ENCODE measurements at regions not wholly inside any gene's neighbourhood (a gene's known extent, or its start where the extent isn't known, plus 50 kb on each side); places are given as distances from the start of the nearest gene placed in this dataset.

DNA sequence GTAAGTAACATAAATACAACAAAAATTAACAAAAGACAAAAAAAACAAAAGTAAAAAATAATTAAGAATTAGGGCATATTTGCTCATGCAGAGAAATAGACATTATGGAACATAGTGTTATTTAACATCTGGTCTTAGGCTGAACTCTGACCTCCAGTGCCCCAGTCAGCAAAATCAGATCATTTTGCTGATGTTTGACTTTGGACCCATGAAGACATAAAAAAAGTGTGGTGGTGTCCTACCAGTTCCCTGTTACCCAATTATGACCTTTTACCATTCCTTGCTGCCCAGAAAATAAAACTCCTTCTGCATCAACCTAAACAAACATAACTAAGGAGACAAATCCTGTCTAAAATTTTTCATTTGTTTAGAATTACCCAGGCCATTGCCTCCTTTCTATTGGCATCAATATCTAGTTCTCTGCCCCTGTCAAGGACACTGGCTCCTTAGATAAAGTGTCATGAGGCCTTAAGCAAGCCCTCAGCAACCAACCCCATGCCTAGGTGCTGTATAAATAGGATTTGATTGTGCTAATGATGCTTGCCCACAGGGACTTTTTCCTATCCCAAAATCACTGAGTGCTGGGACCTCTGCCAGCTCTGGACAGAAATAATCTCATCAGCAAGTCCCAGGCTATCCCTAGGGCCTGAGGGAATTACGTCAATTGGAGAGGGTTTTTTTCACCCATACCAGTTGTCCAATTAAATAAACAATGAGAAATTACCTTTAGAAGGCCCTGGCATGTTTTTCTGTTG, 334.5 kb upstream of the UMPS start:
- in situ Hi-C loops (cut with MboI; ENCODE audit: low sequenced_read_pairs): no loop called here

GRCh38 chr3:124396339-124396950, 333.8 kb upstream of the UMPS start:
- in situ Hi-C loops (cut with MboI; ENCODE audit: low sequenced_read_pairs): no loop called here

DNA sequence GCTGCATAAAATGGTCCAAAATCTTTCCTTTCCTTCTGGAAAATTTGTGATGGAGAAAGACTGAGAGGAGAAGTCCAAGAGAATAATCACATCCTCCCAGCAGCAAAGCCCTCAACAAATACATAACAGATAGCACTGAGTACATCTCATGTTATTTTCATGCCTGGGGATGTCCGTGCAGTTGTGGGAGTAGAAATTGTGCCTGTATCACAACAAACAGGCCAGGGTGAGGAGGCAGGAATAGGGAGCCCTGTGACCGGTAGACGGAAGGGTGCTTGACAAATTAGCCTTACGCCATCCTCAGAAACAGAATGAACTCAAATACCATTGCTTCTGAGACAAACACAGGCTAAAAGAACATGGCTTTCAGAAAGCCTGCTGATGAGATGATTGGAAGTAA, 333.2 kb upstream of the UMPS start:
- in situ Hi-C loops (cut with MboI; ENCODE audit: low sequenced_read_pairs): no loop called here

DNA sequence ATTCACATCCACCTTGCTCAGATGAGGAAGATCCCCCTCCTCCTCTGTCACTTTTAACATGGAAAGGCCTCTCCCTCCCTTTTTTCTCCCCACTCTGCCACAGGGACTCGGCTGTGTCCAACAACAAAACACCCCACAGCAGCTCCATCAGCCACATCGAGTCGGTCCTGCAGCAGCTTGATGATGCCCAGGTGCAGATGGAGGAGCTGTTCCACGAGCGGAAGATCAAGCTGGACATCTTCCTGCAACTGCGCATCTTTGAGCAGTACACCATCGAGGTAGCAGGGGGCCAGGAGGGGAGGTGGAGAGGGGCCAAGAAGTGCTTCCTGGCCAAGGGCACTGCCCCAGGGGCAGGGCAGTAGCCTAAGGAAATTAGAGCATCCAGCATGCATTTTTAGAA, 331.7 kb upstream of the UMPS start:
- in situ Hi-C loops (cut with MboI; ENCODE audit: low sequenced_read_pairs): no loop called here

DNA sequence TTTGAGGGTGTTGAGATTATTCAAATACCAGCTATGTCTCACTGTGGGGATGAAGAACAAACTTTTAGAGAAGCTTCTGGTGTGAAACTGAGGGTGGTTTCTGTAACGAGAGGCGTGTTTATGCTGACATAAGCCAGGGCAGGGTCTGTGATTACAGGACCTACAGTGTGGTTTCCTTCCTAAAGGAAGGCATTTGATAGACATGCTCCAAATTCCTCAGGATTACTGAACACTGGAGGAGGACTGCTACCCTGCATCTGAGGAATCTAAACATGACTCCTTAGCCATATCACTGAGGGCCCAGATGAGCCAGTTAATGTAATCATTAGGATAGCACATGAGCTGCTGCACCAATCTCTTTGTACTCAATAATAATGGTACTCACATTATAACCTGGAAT, 328.4 kb upstream of the UMPS start:
- in situ Hi-C loops (cut with MboI; ENCODE audit: low sequenced_read_pairs): no loop called here

GRCh38 chr3:124402791-124403190, 327.5 kb upstream of the UMPS start:
- in situ Hi-C loops (cut with MboI; ENCODE audit: low sequenced_read_pairs): no loop called here

DNA sequence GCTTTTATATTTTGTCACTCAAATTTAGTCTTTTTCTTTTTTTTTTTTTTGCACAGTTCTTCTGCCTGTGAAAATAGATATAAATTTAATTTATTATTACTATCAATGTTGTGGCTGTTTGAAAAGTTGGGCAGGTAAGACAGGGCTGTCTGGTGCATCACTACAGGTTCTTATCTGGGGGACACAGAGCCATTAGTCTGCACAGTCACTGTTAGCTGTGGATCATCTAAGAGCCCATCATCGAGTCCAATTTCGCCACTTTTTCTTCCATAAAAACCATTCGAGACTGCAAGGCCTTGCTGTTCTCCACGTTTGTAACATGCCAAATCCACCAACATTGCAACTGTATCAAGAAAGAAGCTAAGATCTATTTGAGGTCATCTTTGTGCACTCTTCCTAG, 325.6 kb upstream of the UMPS start:
- in situ Hi-C loops (cut with MboI; ENCODE audit: low sequenced_read_pairs): no loop called here

- in situ Hi-C loops (cut with MboI; ENCODE audit: low sequenced_read_pairs): no loop called here
These were observed 323.0 kb upstream of the UMPS start for GRCh38 chr3:124407260-124407659.

GRCh38 chr3:124409650-124410275, 320.5 kb upstream of the UMPS start:
- in situ Hi-C loops (cut with MboI; ENCODE audit: low sequenced_read_pairs): no loop called here

GRCh38 chr3:124410471-124410870, 319.8 kb upstream of the UMPS start:
- in situ Hi-C loops (cut with MboI; ENCODE audit: low sequenced_read_pairs): no loop called here

- in situ Hi-C loops (cut with MboI; ENCODE audit: low sequenced_read_pairs): no loop called here
These were observed 318.5 kb upstream of the UMPS start for GRCh38 chr3:124411728-124412127.

GRCh38 chr3:124412644-124413043, 317.6 kb upstream of the UMPS start:
- in situ Hi-C loops (cut with MboI; ENCODE audit: low sequenced_read_pairs): no loop called here

GRCh38 chr3:124413393-124413792, 316.9 kb upstream of the UMPS start:
- in situ Hi-C loops (cut with MboI; ENCODE audit: low sequenced_read_pairs): no loop called here

DNA sequence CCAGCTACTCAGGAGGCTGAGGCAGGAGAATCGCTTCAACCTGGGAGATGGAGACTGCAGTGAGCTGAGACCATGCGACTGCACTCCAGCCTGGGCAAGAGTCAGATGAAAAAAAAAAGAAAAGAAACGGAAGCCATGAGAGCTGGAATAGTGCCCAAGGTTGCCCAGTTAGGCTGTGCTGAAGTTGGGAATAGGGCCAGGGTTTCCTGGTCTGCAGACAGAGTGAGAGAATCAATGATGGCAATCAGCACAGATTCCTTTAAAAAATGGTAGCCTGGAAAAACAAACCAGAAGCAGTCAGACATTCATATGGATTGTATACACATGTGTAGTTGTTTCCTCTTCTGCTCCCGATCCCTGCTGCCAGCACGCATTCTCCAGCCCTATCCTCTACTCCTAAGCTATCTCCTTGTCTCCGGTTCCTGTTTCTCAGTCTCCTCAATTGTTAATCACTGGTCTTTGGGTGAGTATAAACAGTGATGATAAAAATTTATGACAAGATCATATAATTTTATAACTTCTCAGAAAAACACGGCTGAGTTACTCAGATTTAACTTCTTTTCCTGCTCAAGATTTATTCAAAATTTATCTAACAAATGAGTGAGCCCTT, 316.2 kb upstream of the UMPS start:
- in situ Hi-C loops (cut with MboI; ENCODE audit: low sequenced_read_pairs): no loop called here

- in situ Hi-C loops (cut with MboI; ENCODE audit: low sequenced_read_pairs): no loop called here
These were observed 314.7 kb upstream of the UMPS start for GRCh38 chr3:124415446-124415960.

- in situ Hi-C loops (cut with MboI; ENCODE audit: low sequenced_read_pairs): no loop called here
These were observed 310.9 kb upstream of the UMPS start for GRCh38 chr3:124419303-124419702.

DNA sequence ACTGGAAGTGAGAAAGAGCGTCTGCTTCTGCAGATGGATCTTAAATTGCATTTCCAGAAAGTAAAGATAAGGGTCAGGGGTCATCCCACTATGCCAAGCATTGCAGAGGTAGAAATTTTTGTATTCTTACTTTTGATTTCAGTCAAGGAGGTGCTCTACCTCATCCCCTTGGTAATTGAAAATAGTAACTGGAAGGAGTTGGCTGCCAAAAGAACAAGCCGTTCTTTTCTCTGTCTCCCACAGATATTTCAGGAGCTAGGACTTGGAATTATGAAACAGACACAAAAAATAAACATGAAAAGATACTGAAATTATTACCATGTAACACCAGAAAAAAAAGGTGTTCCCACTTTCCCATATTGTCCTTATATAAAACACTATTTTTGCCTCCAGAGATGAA, 309.9 kb upstream of the UMPS start:
- in situ Hi-C loops (cut with MboI; ENCODE audit: low sequenced_read_pairs): no loop called here

GRCh38 chr3:124422805-124423204, 307.4 kb upstream of the UMPS start:
- in situ Hi-C loops (cut with MboI; ENCODE audit: low sequenced_read_pairs): no loop called here

GRCh38 chr3:124424396-124424795, 305.9 kb upstream of the UMPS start:
- in situ Hi-C loops (cut with MboI; ENCODE audit: low sequenced_read_pairs): no loop called here

GRCh38 chr3:124425972-124426371, 304.3 kb upstream of the UMPS start:
- in situ Hi-C loops (cut with MboI; ENCODE audit: low sequenced_read_pairs): no loop called here

- in situ Hi-C loops (cut with MboI; ENCODE audit: low sequenced_read_pairs): no loop called here
These were observed 301.7 kb upstream of the UMPS start for GRCh38 chr3:124428372-124429128.

Data from HL-60/S4 (cell line).